ENCODE measurements at regions not wholly inside any gene's neighbourhood (a gene's known extent, or its start where the extent isn't known, plus 50 kb on each side); places are given as distances from the start of the nearest gene placed in this dataset.

DNA sequence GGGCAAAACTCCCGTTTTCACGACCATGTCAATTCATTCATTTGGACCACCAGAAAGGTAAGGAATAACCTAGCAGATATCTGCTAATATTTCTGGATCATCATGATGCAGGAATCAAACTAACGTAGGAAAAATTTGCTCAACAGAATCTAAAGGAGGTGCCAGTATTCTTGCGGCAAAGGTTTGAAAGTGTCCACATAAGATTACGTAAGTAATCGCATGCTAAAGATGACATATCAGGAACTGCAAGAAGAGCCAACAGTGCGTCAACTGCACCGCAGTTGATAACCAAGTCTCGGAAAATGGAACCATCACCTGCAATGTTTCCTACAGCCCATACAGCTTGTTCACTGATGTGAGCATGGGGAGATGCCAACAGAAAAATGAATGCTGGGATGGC lies 194.1 kb upstream of the ZNF804B start:
- TF ChIP-seq, protein P1, sequence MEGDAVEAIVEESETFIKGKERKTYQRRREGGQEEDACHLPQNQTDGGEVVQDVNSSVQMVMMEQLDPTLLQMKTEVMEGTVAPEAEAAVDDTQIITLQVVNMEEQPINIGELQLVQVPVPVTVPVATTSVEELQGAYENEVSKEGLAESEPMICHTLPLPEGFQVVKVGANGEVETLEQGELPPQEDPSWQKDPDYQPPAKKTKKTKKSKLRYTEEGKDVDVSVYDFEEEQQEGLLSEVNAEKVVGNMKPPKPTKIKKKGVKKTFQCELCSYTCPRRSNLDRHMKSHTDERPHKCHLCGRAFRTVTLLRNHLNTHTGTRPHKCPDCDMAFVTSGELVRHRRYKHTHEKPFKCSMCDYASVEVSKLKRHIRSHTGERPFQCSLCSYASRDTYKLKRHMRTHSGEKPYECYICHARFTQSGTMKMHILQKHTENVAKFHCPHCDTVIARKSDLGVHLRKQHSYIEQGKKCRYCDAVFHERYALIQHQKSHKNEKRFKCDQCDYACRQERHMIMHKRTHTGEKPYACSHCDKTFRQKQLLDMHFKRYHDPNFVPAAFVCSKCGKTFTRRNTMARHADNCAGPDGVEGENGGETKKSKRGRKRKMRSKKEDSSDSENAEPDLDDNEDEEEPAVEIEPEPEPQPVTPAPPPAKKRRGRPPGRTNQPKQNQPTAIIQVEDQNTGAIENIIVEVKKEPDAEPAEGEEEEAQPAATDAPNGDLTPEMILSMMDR (conservative IDR thresholded peaks at IDR 0.05; ENCODE audit: low read depth, low read length) = no peak
- TF ChIP-seq EZH2 (IDR thresholded peaks at IDR 0.05; ENCODE audit: borderline replicate concordance, low read depth, low read length, poor library complexity, severe bottlenecking) = no peak

All from A673 (cell line).